ENCODE measurements at regions not wholly inside any gene's neighbourhood (a gene's known extent, or its start where the extent isn't known, plus 50 kb on each side); places are given as distances from the start of the nearest gene placed in this dataset.

- H3K4me3 ChIP-seq (ENCODE audit: control insufficient read depth, low read depth, low read length): no peak overlapping the region
- no peak for TF ChIP-seq CTCF (IDR thresholded peaks at IDR 0.05; ENCODE audit: control insufficient read depth, insufficient read depth, low read depth, low read length, missing control alignments)
- DNase-seq (ENCODE audit: low read depth): no peak
Measured at GRCh38 chr6:14450133-14450504, 332.5 kb downstream of the CD83 start.

GRCh38 chr6:14450578-14450977, 333.0 kb downstream of the CD83 start:
- no peak for TF ChIP-seq CTCF (IDR thresholded peaks at IDR 0.05; ENCODE audit: control insufficient read depth, insufficient read depth, low read depth, low read length, missing control alignments)
- DNase-seq (ENCODE audit: low read depth): no peak
- H3K4me3 ChIP-seq (ENCODE audit: control insufficient read depth, low read depth, low read length): no peak overlapping the region

GRCh38 chr6:14451594-14452374, 334.2 kb downstream of the CD83 start:
- no peak for TF ChIP-seq CTCF (IDR thresholded peaks at IDR 0.05; ENCODE audit: control insufficient read depth, insufficient read depth, low read depth, low read length, missing control alignments)
- no peak for DNase-seq (ENCODE audit: low read depth)
- H3K4me3 ChIP-seq (ENCODE audit: control insufficient read depth, low read depth, low read length): no peak overlapping the region

GRCh38 chr6:14452567-14453527, 335.3 kb downstream of the CD83 start:
- H3K4me3 ChIP-seq (ENCODE audit: control insufficient read depth, low read depth, low read length): no peak overlapping the region
- DNase-seq (ENCODE audit: low read depth): no peak
- no peak for TF ChIP-seq CTCF (IDR thresholded peaks at IDR 0.05; ENCODE audit: control insufficient read depth, insufficient read depth, low read depth, low read length, missing control alignments)

- DNase-seq (ENCODE audit: low read depth): no peak
- TF ChIP-seq CTCF (IDR thresholded peaks at IDR 0.05; ENCODE audit: control insufficient read depth, insufficient read depth, low read depth, low read length, missing control alignments): no peak
- H3K4me3 ChIP-seq (ENCODE audit: control insufficient read depth, low read depth, low read length): no peak overlapping the region
Measured at GRCh38 chr6:14453712-14454472, 336.3 kb downstream of the CD83 start.

GRCh38 chr6:14454473-14454775, 336.9 kb downstream of the CD83 start:
- no peak for DNase-seq (ENCODE audit: low read depth)
- no peak overlapping the region for H3K4me3 ChIP-seq (ENCODE audit: control insufficient read depth, low read depth, low read length)
- no peak for TF ChIP-seq CTCF (IDR thresholded peaks at IDR 0.05; ENCODE audit: control insufficient read depth, insufficient read depth, low read depth, low read length, missing control alignments)
